Mesendoderm (in vitro differentiated cells): ENCODE measurements at regions not wholly inside any gene's neighbourhood (a gene's known extent, or its start where the extent isn't known, plus 50 kb on each side); places are given as distances from the start of the nearest gene placed in this dataset.

ENCODE experiments used
- DNase-seq: peaks from one replicate; pipeline ENCODE4 v3.0.0; 2013
- H2AK5ac ChIP-seq: 2 replicates; pipeline ENCODE4 v1.6.1; 2013; ENCODE audit warnings: low read length, inconsistent platforms
- H2BK120ac ChIP-seq: 2 replicates; pipeline ENCODE4 v1.6.1; 2013; ENCODE audit warnings: low read depth, mild to moderate bottlenecking, low read length, moderate library complexity, mixed read lengths
- H2BK15ac ChIP-seq: replicated peaks from 2 replicates; pipeline ENCODE4 v1.6.1; 2013; ENCODE audit warnings: low read depth, mild to moderate bottlenecking, moderate library complexity
- H2BK5ac ChIP-seq: 2 replicates; pipeline ENCODE4 v1.6.1; 2013; ENCODE audit warnings: low read length, inconsistent platforms
- H3K18ac ChIP-seq: 2 replicates; pipeline ENCODE4 v1.6.1; 2013; ENCODE audit warnings: mild to moderate bottlenecking, low read length, mixed read lengths
- H3K23ac ChIP-seq: one replicate; pipeline ENCODE4 v1.6.1; 2013; ENCODE audit warnings: low read length
- H3K27ac ChIP-seq: 2 replicates; pipeline ENCODE4 v1.5.1; 2013; ENCODE audit warnings: low read depth, mild to moderate bottlenecking, inconsistent platforms, low read length, moderate library complexity
- H3K27me3 ChIP-seq: 2 replicates; pipeline ENCODE4 v1.6.1; 2013; ENCODE audit warnings: low read length, control low read depth, mild to moderate bottlenecking, inconsistent platforms; ENCODE audit not compliant: insufficient read depth, poor library complexity
- H3K36me3 ChIP-seq: 2 replicates; pipeline ENCODE4 v1.6.1; 2013; ENCODE audit warnings: low read length, inconsistent platforms; ENCODE audit not compliant: control insufficient read depth, insufficient read depth
- H3K4ac ChIP-seq: one replicate; pipeline ENCODE4 v1.6.1; 2013; ENCODE audit warnings: low read depth, mild to moderate bottlenecking, low read length, moderate library complexity
- H3K4me1 ChIP-seq: 2 replicates; pipeline ENCODE4 v1.6.1; 2013; ENCODE audit warnings: low read depth, low read length, inconsistent platforms; ENCODE audit not compliant: control insufficient read depth
- H3K4me2 ChIP-seq: 2 replicates; pipeline ENCODE4 v1.6.1; 2013; ENCODE audit warnings: low read length
- H3K4me3 ChIP-seq: 2 replicates; pipeline ENCODE4 v1.5.1; 2013; ENCODE audit warnings: mild to moderate bottlenecking, low read length
- H3K56ac ChIP-seq: one replicate; pipeline ENCODE4 v1.6.1; 2013; ENCODE audit warnings: low read length
- H3K79me1 ChIP-seq: 2 replicates; pipeline ENCODE4 v1.6.1; 2013; ENCODE audit warnings: low read length, inconsistent platforms
- H3K79me2 ChIP-seq: 2 replicates; pipeline ENCODE4 v1.6.1; 2013; ENCODE audit warnings: mild to moderate bottlenecking, low read length; ENCODE audit not compliant: control insufficient read depth, insufficient read depth
- H3K9ac ChIP-seq: 2 replicates; pipeline ENCODE4 v1.6.1; 2013; ENCODE audit warnings: low read length, inconsistent platforms
- H4K5ac ChIP-seq: one replicate; pipeline ENCODE4 v1.6.1; 2013; ENCODE audit warnings: low read length
- H4K8ac ChIP-seq: one replicate; pipeline ENCODE4 v1.6.1; 2013; ENCODE audit warnings: low read depth, mild to moderate bottlenecking, control low read depth, low read length, moderate library complexity
- WGBS: extraction: QIAGEN DNeasy Blood & Tissue Kit; methylation state at CpG from one replicate; pipeline ENCODE4 v1.1.7; 2013; ENCODE audit warnings: low lambda C conversion rate, missing lambda C conversion rate; ENCODE audit not compliant: insufficient coverage; ENCODE audit errors: extremely low coverage; 5-methylcytosine and 5-hydroxymethylcytosine counted together

- H4K5ac ChIP-seq = no peak overlapping the region
- no peak for DNase-seq
- no peak overlapping the region for H3K56ac ChIP-seq
- H3K9ac ChIP-seq = no peak overlapping the region
- H3K4ac ChIP-seq = no peak overlapping the region
- no peak overlapping the region for H2BK15ac ChIP-seq
- H3K27ac ChIP-seq = no peak overlapping the region
- H3K18ac ChIP-seq = no peak overlapping the region
- H3K4me2 ChIP-seq = no peak overlapping the region
- no peak overlapping the region for H4K8ac ChIP-seq
- no peaks in the 10 kb centered on the region for H3K4me1 ChIP-seq
- no peaks in the 10 kb centered on the region for H3K79me2 ChIP-seq
- no peak overlapping the region for H2BK120ac ChIP-seq
- H3K79me1 ChIP-seq = no peaks in the 10 kb centered on the region
- H3K36me3 ChIP-seq = no peaks in the 10 kb centered on the region
- WGBS = no CpG with 5 or more reads among the region's 3 CpGs
- H3K27me3 ChIP-seq = no peaks in the 10 kb centered on the region
- no peak overlapping the region for H2BK5ac ChIP-seq
- no peak overlapping the region for H2AK5ac ChIP-seq
- H3K23ac ChIP-seq = no peak overlapping the region
- H3K4me3 ChIP-seq = no peak overlapping the region
These were observed 213.3 kb upstream of the GALNT2 start for GRCh38 chr1:229853751-229854150.

DNA sequence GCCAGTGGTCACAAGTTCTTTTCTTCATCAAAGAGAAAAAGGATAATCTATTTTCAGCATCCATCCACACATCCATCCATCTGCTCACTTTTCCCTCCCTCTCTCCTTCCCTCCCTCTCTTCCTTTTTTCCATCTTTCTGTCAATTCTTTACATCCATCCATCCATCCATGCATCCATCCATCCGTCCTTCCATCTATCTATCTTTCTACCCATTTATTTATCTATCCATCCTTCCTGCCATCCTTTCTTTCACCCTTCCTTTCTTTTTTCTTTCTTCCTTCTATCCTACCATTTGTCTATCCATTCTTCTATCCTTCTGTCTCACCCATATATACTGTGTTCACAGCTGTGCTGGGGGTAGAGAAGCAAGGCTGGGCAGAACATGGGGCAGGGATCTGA is 212.4 kb upstream of the GALNT2 start:
- H3K79me2 ChIP-seq = no peaks in the 10 kb centered on the region
- WGBS = 100% methylated on average over 1 of the region's 1 CpG

GRCh38 chr1:229856009-229856650 is 210.9 kb upstream of the GALNT2 start:
- Histone ChIP-seq H2BK120ac (no peak overlapping the region), H3K79me2 (no peaks in the 10 kb centered on the region), H3K56ac (no peak overlapping the region), H3K4ac (no peak overlapping the region), H4K8ac (no peak overlapping the region), H3K4me3 (no peak overlapping the region), H3K36me3 (no peaks in the 10 kb centered on the region), H3K18ac (no peak overlapping the region), H3K27ac (no peak overlapping the region), H2BK5ac (no peak overlapping the region), H3K4me1 (no peaks in the 10 kb centered on the region), H3K23ac (no peak overlapping the region), H4K5ac (no peak overlapping the region), H2BK15ac (no peak overlapping the region), H3K79me1 (no peaks in the 10 kb centered on the region), H3K27me3 (no peaks in the 10 kb centered on the region), H3K9ac (no peak overlapping the region), H2AK5ac (no peak overlapping the region), H3K4me2 (no peak overlapping the region)
- no peak for DNase-seq
- WGBS = no CpG with 5 or more reads among the region's 7 CpGs

More for the DNA sequence above, 212.4 kb upstream of the GALNT2 start:
- H3K79me1 ChIP-seq = no peaks in the 10 kb centered on the region
- no peak overlapping the region for H3K18ac ChIP-seq
- H3K4me3 ChIP-seq = no peak overlapping the region
- H2AK5ac ChIP-seq = no peak overlapping the region
- H4K8ac ChIP-seq = no peak overlapping the region
- H3K4ac ChIP-seq = no peak overlapping the region
- no peak overlapping the region for H3K23ac ChIP-seq
- H3K36me3 ChIP-seq = no peaks in the 10 kb centered on the region
- H3K27ac ChIP-seq = no peak overlapping the region
- H2BK120ac ChIP-seq = no peak overlapping the region
- no peak for DNase-seq
- no peak overlapping the region for H2BK15ac ChIP-seq
- H3K56ac ChIP-seq = no peak overlapping the region
- no peak overlapping the region for H4K5ac ChIP-seq
- H2BK5ac ChIP-seq = no peak overlapping the region
- no peaks in the 10 kb centered on the region for H3K27me3 ChIP-seq
- H3K4me2 ChIP-seq = no peak overlapping the region
- H3K9ac ChIP-seq = no peak overlapping the region
- no peaks in the 10 kb centered on the region for H3K4me1 ChIP-seq

DNA sequence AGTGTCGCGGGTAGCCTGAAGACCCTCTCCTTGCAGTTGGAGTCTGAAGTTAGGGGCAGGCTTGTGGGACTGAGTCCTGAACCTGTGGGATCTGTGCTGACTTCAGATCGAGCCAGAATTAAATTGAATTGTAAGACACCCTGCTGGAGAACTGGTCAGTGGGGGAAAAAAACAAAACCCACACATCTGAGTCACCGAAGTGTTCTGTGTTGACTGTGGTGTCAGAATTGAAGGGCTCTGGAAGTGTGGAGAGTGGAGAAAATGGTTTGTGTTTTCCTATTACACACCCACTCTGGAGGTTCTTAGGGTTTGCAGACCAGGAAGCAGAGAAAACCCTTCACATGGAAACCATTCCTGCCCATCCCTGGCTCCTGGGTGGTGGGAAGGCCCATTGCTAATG is 209.5 kb upstream of the GALNT2 start:
- H3K56ac ChIP-seq = no peak overlapping the region
- H3K27me3 ChIP-seq = no peaks in the 10 kb centered on the region
- H4K5ac ChIP-seq = no peak overlapping the region
- H3K9ac ChIP-seq = no peak overlapping the region
- H3K4ac ChIP-seq = no peak overlapping the region
- no peak overlapping the region for H2BK15ac ChIP-seq
- H3K4me2 ChIP-seq = no peak overlapping the region
- no peaks in the 10 kb centered on the region for H3K79me2 ChIP-seq
- H3K36me3 ChIP-seq = no peaks in the 10 kb centered on the region
- H3K27ac ChIP-seq = no peak overlapping the region
- no peak overlapping the region for H3K23ac ChIP-seq
- no peaks in the 10 kb centered on the region for H3K79me1 ChIP-seq
- H3K4me1 ChIP-seq = no peaks in the 10 kb centered on the region
- H3K18ac ChIP-seq = no peak overlapping the region
- H3K4me3 ChIP-seq = no peak overlapping the region
- no CpG with 5 or more reads among the region's 4 CpGs for WGBS
- no peak overlapping the region for H2BK5ac ChIP-seq
- no peak overlapping the region for H2BK120ac ChIP-seq
- no peak for DNase-seq
- H4K8ac ChIP-seq = no peak overlapping the region
- H2AK5ac ChIP-seq = no peak overlapping the region

DNA sequence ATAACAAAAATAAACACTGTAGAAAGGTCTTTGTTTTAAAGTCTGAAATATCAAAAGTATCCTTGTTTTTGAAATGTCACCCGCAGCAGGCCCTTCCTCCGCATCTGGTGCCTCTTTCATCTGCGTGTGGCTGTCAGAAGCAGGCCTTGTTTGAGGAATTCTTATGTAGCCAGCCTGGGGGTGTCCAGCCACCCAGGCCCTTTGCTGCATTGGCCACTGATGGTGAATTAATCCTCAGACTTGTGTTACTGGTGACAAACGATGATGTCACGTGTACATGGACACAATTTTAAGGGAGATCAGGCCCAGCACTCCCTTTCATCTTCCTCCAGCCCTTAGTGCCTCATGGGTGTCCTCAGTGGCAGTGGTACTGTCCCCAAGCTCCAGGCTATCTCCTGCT is 208.0 kb upstream of the GALNT2 start:
- Histone ChIP-seq H3K4me1 (no peaks in the 10 kb centered on the region), H3K27me3 (no peaks in the 10 kb centered on the region), H4K8ac (no peak overlapping the region), H3K36me3 (no peaks in the 10 kb centered on the region), H2BK15ac (no peak overlapping the region), H3K27ac (no peak overlapping the region), H4K5ac (no peak overlapping the region), H3K79me2 (no peaks in the 10 kb centered on the region), H3K4me2 (no peak overlapping the region), H2BK5ac (no peak overlapping the region), H3K56ac (no peak overlapping the region), H3K18ac (no peak overlapping the region), H3K4ac (no peak overlapping the region), H3K79me1 (no peaks in the 10 kb centered on the region), H2BK120ac (no peak overlapping the region), H3K9ac (no peak overlapping the region), H3K4me3 (no peak overlapping the region), H3K23ac (no peak overlapping the region), H2AK5ac (no peak overlapping the region)
- DNase-seq = no peak
- no CpG with 5 or more reads among the region's 5 CpGs for WGBS

- H3K79me2 ChIP-seq = no peaks in the 10 kb centered on the region
- H3K4me3 ChIP-seq = no peak overlapping the region
- no peaks in the 10 kb centered on the region for H3K27me3 ChIP-seq
- no peak overlapping the region for H3K18ac ChIP-seq
- H3K23ac ChIP-seq = no peak overlapping the region
- no peaks in the 10 kb centered on the region for H3K79me1 ChIP-seq
- no peak for DNase-seq
- H2BK5ac ChIP-seq = no peak overlapping the region
- H4K8ac ChIP-seq = no peak overlapping the region
- no peak overlapping the region for H4K5ac ChIP-seq
- H3K4ac ChIP-seq = no peak overlapping the region
- H3K36me3 ChIP-seq = no peaks in the 10 kb centered on the region
- H3K4me1 ChIP-seq = no peaks in the 10 kb centered on the region
- no peak overlapping the region for H2BK120ac ChIP-seq
- H3K56ac ChIP-seq = no peak overlapping the region
- no CpG with 5 or more reads among the region's 6 CpGs for WGBS
- H3K27ac ChIP-seq = no peak overlapping the region
- H3K9ac ChIP-seq = no peak overlapping the region
- H3K4me2 ChIP-seq = no peak overlapping the region
- no peak overlapping the region for H2AK5ac ChIP-seq
- H2BK15ac ChIP-seq = no peak overlapping the region
These were observed 206.1 kb upstream of the GALNT2 start for GRCh38 chr1:229860926-229861325.
